Ishikawa (cell line): ENCODE measurements at regions not wholly inside any gene's neighbourhood (a gene's known extent, or its start where the extent isn't known, plus 50 kb on each side); places are given as distances from the start of the nearest gene placed in this dataset.

Experiments used
- CREB1 ChIP-seq: IDR thresholded peaks from 2 replicates; pipeline ENCODE4 v1.6.1; 2012; ENCODE audit warnings: low read depth
- EGR1 ChIP-seq: IDR thresholded peaks from 2 replicates; pipeline ENCODE4 v1.6.1; 2012
- FOXM1 ChIP-seq: IDR thresholded peaks from 2 replicates; pipeline ENCODE4 v1.6.1; 2012; ENCODE audit warnings: low read depth, borderline replicate concordance
- MAX ChIP-seq: IDR thresholded peaks from 2 replicates; pipeline ENCODE4 v1.6.1; 2012
- RAD21 ChIP-seq: IDR thresholded peaks from 2 replicates; pipeline ENCODE4 v1.6.1; 2012; ENCODE audit warnings: low read depth
- REST ChIP-seq: IDR thresholded peaks from 2 replicates; pipeline ENCODE4 v1.6.1; 2012; ENCODE audit warnings: low read depth, mild to moderate bottlenecking
- USF1 ChIP-seq: IDR thresholded peaks from 2 replicates; pipeline ENCODE4 v1.6.1; 2012

- TF ChIP-seq USF1 (no peak), EGR1 (no peak), FOXM1 (no peak), RAD21 (no peak), CREB1 (no peak), REST (no peak), MAX (no peak)
Observed at GRCh38 chr2:12588986-12589385, 127.8 kb upstream of the TRIB2 start.
